H1 (cell line): ENCODE measurements at regions not wholly inside any gene's neighbourhood (a gene's known extent, or its start where the extent isn't known, plus 50 kb on each side); places are given as distances from the start of the nearest gene placed in this dataset.
"Not testable (repeated sequence)": the region's sequence is repeated elsewhere in the genome, so short reads cannot be mapped to it uniquely, and the experiment has no call there.

ENCODE experiments used
- CTCF ChIA-PET: fragments of 300-600 bp; sonication (Branson Sonifier 250); formaldehyde crosslinking; loops from one replicate; lab custom pipeline; 2021; ENCODE audit not compliant: partially characterized antibody; lab: Charles Lee
- POLR2A ChIA-PET: fragments of 300-600 bp; sonication (Branson Sonifier 250); formaldehyde crosslinking; loops from one replicate; lab custom pipeline; 2021; ENCODE audit warnings: inconsistent platforms; ENCODE audit not compliant: partially characterized antibody; lab: Charles Lee
- DNase-seq, 2 experiments: peaks; one replicate each; pipeline versions ENCODE4 v3.0.0 to v3.0.0-alpha.2; 2010 to 2022; ENCODE audit warnings: low spot score in 2 of 2, low read depth in 1 of 2, mixed read lengths in 1 of 2
- FAIRE-seq: peaks from 2 replicates; lab custom pipeline; 2011; peaks lifted over from hg19 to GRCh38; lab: Jason Lieb, UNC
- H2AFZ ChIP-seq: 2 replicates; pipeline ENCODE4 v1.8.1; 2012; ENCODE audit warnings: low read length, inconsistent platforms
- H2AK5ac ChIP-seq: 2 replicates; pipeline ENCODE4 v1.6.1; 2013; ENCODE audit warnings: low read depth, low read length
- H2BK120ac ChIP-seq: replicated peaks from 2 replicates; pipeline ENCODE3; 2013; ENCODE audit warnings: low read depth, low read length, inconsistent platforms
- H2BK12ac ChIP-seq: 2 replicates; pipeline ENCODE4 v1.6.1; 2013; ENCODE audit warnings: low read depth, low read length
- H2BK15ac ChIP-seq: 2 replicates; pipeline ENCODE4 v1.6.1; 2013; ENCODE audit warnings: low read length
- H2BK20ac ChIP-seq: 2 replicates; pipeline ENCODE4 v1.6.1; 2013; ENCODE audit warnings: low read length
- H2BK5ac ChIP-seq: 2 replicates; pipeline ENCODE4 v1.6.1; 2013; ENCODE audit warnings: low read depth, low read length
- H3K14ac ChIP-seq: 2 replicates; pipeline ENCODE4 v1.6.1; 2013; ENCODE audit warnings: inconsistent platforms; ENCODE audit not compliant: insufficient read length
- H3K18ac ChIP-seq: 2 replicates; pipeline ENCODE4 v1.6.1; 2013; ENCODE audit warnings: low read length; ENCODE audit errors: extremely low read depth
- H3K23ac ChIP-seq: 2 replicates; pipeline ENCODE4 v1.6.1; 2013; ENCODE audit warnings: inconsistent platforms; ENCODE audit not compliant: insufficient read length
- H3K23me2 ChIP-seq: 2 replicates; pipeline ENCODE4 v1.6.1; 2013; ENCODE audit warnings: low read depth, low read length
- H3K27ac ChIP-seq: 2 replicates; pipeline ENCODE4 v1.6.1; 2011; ENCODE audit warnings: low read depth, low read length, inconsistent platforms
- H3K27me3 ChIP-seq, 4 experiments: replicated peaks in 1 of 4; 1 replicate in 1 of 4; 2 replicates in 3 of 4; pipeline versions ENCODE4 v1.6.1 to v1.8.1; 2011 to 2013; ENCODE audit warnings: low read length in 3 of 4, mild to moderate bottlenecking in 3 of 4, inconsistent platforms in 2 of 4, mixed read lengths in 2 of 4, moderate library complexity in 1 of 4; ENCODE audit not compliant: control insufficient read depth in 3 of 4, insufficient read depth in 3 of 4; ENCODE audit errors: extremely low read depth in 1 of 4
- H3K36me3 ChIP-seq, 4 experiments: 2 replicates each; pipeline versions ENCODE4 v1.6.1 to v1.8.1; 2011 to 2013; ENCODE audit warnings: mild to moderate bottlenecking in 4 of 4, low read length in 3 of 4, moderate library complexity in 2 of 4, control low read depth in 1 of 4, inconsistent platforms in 1 of 4; ENCODE audit not compliant: insufficient read depth in 4 of 4, control insufficient read depth in 2 of 4
- H3K4ac ChIP-seq: replicated peaks from 2 replicates; pipeline ENCODE3; 2013; ENCODE audit warnings: low read length, low read depth, mixed read lengths, inconsistent platforms; ENCODE audit not compliant: insufficient read length
- H3K4me1 ChIP-seq, 4 experiments: replicated peaks in 1 of 4; 1 replicate in 1 of 4; 2 replicates in 3 of 4; pipeline versions ENCODE4 v1.6.1 to v1.8.1; 2011 to 2013; ENCODE audit warnings: low read length in 3 of 4, inconsistent platforms in 2 of 4, mixed read lengths in 1 of 4; ENCODE audit not compliant: insufficient read depth in 4 of 4, control insufficient read depth in 3 of 4
- H3K4me2 ChIP-seq, 2 experiments: 2 replicates each; pipeline versions ENCODE4 v1.6.1 to v1.8.1; 2011 to 2013; ENCODE audit warnings: low read depth in 2 of 2, low read length in 2 of 2, control low read depth in 1 of 2, inconsistent platforms in 1 of 2, mild to moderate bottlenecking in 1 of 2; ENCODE audit not compliant: insufficient read depth in 1 of 2
- H3K4me3 ChIP-seq, 4 experiments: fragments of 200-600, 300-600 bp in 1 of 4; sonication (generic), shearing (Covaris generic), sonication (Bioruptor Twin) in 1 of 4; 2 replicates each; pipeline versions ENCODE4 v1.5.1 to v1.8.1; 2011 to 2016; ENCODE audit warnings: low read length in 4 of 4, low read depth in 3 of 4, control low read depth in 2 of 4, inconsistent platforms in 2 of 4, mild to moderate bottlenecking in 2 of 4, mixed read lengths in 1 of 4, moderate library complexity in 1 of 4; ENCODE audit not compliant: insufficient read depth in 2 of 4; ENCODE audit errors: extremely low read depth in 1 of 4
- H3K56ac ChIP-seq: replicated peaks from 2 replicates; pipeline ENCODE3; 2013; ENCODE audit warnings: low read depth, mild to moderate bottlenecking, mixed read lengths, low read length, inconsistent platforms; ENCODE audit not compliant: insufficient read length
- H3K79me1 ChIP-seq: 2 replicates; pipeline ENCODE4 v1.6.1; 2013; ENCODE audit warnings: low read depth, low read length, control low read depth
- H3K79me2 ChIP-seq, 2 experiments: 2 replicates each; pipeline versions ENCODE4 v1.6.1 to v1.8.1; 2012 to 2013; ENCODE audit warnings: low read length in 2 of 2, mild to moderate bottlenecking in 2 of 2, inconsistent platforms in 1 of 2; ENCODE audit not compliant: insufficient read depth in 2 of 2, control insufficient read depth in 1 of 2
- H3K9ac ChIP-seq, 4 experiments: replicated peaks in 1 of 4; 1 replicate in 1 of 4; 2 replicates in 3 of 4; pipeline versions ENCODE4 v1.6.1 to v1.8.1; 2011 to 2013; ENCODE audit warnings: low read depth in 3 of 4, low read length in 3 of 4, control low read depth in 2 of 4, mild to moderate bottlenecking in 2 of 4, moderate library complexity in 2 of 4, inconsistent platforms in 1 of 4; ENCODE audit errors: extremely low read depth in 1 of 4
- H3K9me3 ChIP-seq, 2 experiments: 2 replicates each; pipeline versions ENCODE4 v1.6.1 to v1.8.1; 2012 to 2013; ENCODE audit warnings: mild to moderate bottlenecking in 2 of 2, moderate library complexity in 2 of 2, control low read depth in 1 of 2, inconsistent platforms in 1 of 2, low read depth in 1 of 2, low read length in 1 of 2, mixed read lengths in 1 of 2; ENCODE audit not compliant: insufficient read depth in 2 of 2
- H4K20me1 ChIP-seq, 2 experiments: replicated peaks in 1 of 2; 2 replicates each; pipeline versions ENCODE3 to v1.8.1; 2011 to 2013; ENCODE audit warnings: inconsistent platforms in 2 of 2, low read length in 2 of 2, mild to moderate bottlenecking in 1 of 2; ENCODE audit not compliant: insufficient read depth in 2 of 2, control insufficient read depth in 1 of 2
- H4K5ac ChIP-seq: 2 replicates; pipeline ENCODE4 v1.6.1; 2013; ENCODE audit warnings: low read length, low read depth, mixed read lengths, inconsistent platforms; ENCODE audit not compliant: insufficient read length
- H4K8ac ChIP-seq: 2 replicates; pipeline ENCODE4 v1.8.0; 2013; ENCODE audit warnings: mild to moderate bottlenecking, moderate library complexity, low read length, inconsistent platforms; ENCODE audit not compliant: insufficient read depth; ENCODE audit errors: extremely low read depth
- H4K91ac ChIP-seq: replicated peaks from 2 replicates; pipeline ENCODE3; 2013; ENCODE audit warnings: low read length, mixed read lengths, inconsistent platforms; ENCODE audit not compliant: insufficient read length
- WGBS, 2 experiments: shearing (Covaris generic) in 1 of 2; methylation state at CpG; one replicate each; pipeline versions ENCODE4 v1.1.6 to v1.1.7; 2013 to 2015; ENCODE audit warnings: low lambda C conversion rate in 2 of 2, mixed read lengths in 2 of 2, inconsistent platforms in 1 of 2, low coverage in 1 of 2, missing lambda C conversion rate in 1 of 2; ENCODE audit not compliant: insufficient replicate concordance in 2 of 2, insufficient coverage in 1 of 2, insufficient read length in 1 of 2; ENCODE audit errors: extremely low coverage in 1 of 2, missing lambda C conversion rate in 1 of 2; 5-methylcytosine and 5-hydroxymethylcytosine counted together

GRCh38 chrX:140633105-140633504, 76.5 kb upstream of the LINC00632 start:
- H3K23me2 ChIP-seq, H4K20me1 ChIP-seq, CTCF ChIA-PET, DNase-seq, H3K4me3 ChIP-seq, H3K36me3 ChIP-seq, H2BK15ac ChIP-seq, H3K27ac ChIP-seq, H3K9me3 ChIP-seq, H3K79me2 ChIP-seq, H4K91ac ChIP-seq, H2BK5ac ChIP-seq, FAIRE-seq, H2BK12ac ChIP-seq, H3K56ac ChIP-seq, H3K4ac ChIP-seq, H4K8ac ChIP-seq, H2BK120ac ChIP-seq, H3K79me1 ChIP-seq, H3K4me1 ChIP-seq, H3K23ac ChIP-seq, H2BK20ac ChIP-seq, POLR2A ChIA-PET, H3K4me2 ChIP-seq, H3K9ac ChIP-seq, H2AFZ ChIP-seq, H3K27me3 ChIP-seq, H3K14ac ChIP-seq, H4K5ac ChIP-seq, H2AK5ac ChIP-seq, H3K18ac ChIP-seq: not testable (repeated sequence)
- WGBS, 2 experiments = 97% methylated on average over 5 of the region's 10 CpGs; no CpG with 5 or more reads in 1 of the 2 experiments
